ENCODE measurements at regions not wholly inside any gene's neighbourhood (a gene's known extent, or its start where the extent isn't known, plus 50 kb on each side); places are given as distances from the start of the nearest gene placed in this dataset.
"Not testable (repeated sequence)": the region's sequence is repeated elsewhere in the genome, so short reads cannot be mapped to it uniquely, and the experiment has no call there.

DNA sequence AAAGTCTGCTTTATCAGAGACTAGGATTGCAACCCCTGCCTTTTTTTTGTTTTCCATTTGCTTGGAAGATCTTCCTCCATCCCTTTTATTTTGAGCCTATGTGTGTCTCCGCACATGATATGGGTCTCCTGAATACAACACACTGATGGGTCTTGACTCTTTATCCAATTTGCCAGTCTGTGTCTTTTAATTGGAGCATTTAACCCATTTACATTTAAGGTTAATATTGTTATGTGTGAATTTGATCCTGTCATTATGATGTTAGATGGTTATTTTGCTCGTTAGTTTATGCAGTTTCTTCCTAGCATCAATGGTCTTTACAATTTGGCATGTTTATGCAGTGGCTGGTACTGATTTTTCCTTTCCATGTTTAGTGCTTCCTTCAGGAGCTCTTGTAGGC lies 84.0 kb upstream of the B3GAT1 start:
- not testable (repeated sequence) for TF ChIP-seq POLR2AphosphoS5 (IDR thresholded peaks at IDR 0.05)
- TF ChIP-seq, protein P1, sequence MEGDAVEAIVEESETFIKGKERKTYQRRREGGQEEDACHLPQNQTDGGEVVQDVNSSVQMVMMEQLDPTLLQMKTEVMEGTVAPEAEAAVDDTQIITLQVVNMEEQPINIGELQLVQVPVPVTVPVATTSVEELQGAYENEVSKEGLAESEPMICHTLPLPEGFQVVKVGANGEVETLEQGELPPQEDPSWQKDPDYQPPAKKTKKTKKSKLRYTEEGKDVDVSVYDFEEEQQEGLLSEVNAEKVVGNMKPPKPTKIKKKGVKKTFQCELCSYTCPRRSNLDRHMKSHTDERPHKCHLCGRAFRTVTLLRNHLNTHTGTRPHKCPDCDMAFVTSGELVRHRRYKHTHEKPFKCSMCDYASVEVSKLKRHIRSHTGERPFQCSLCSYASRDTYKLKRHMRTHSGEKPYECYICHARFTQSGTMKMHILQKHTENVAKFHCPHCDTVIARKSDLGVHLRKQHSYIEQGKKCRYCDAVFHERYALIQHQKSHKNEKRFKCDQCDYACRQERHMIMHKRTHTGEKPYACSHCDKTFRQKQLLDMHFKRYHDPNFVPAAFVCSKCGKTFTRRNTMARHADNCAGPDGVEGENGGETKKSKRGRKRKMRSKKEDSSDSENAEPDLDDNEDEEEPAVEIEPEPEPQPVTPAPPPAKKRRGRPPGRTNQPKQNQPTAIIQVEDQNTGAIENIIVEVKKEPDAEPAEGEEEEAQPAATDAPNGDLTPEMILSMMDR (IDR thresholded peaks at IDR 0.05) = not testable (repeated sequence)
